KG1 (cell line): ENCODE measurements at regions not wholly inside any gene's neighbourhood (a gene's known extent, or its start where the extent isn't known, plus 50 kb on each side); places are given as distances from the start of the nearest gene placed in this dataset.

Experiments
- DNase-seq: peaks from one replicate; lab custom pipeline; 2025; lab: John Stamatoyannopoulos, UW

DNA sequence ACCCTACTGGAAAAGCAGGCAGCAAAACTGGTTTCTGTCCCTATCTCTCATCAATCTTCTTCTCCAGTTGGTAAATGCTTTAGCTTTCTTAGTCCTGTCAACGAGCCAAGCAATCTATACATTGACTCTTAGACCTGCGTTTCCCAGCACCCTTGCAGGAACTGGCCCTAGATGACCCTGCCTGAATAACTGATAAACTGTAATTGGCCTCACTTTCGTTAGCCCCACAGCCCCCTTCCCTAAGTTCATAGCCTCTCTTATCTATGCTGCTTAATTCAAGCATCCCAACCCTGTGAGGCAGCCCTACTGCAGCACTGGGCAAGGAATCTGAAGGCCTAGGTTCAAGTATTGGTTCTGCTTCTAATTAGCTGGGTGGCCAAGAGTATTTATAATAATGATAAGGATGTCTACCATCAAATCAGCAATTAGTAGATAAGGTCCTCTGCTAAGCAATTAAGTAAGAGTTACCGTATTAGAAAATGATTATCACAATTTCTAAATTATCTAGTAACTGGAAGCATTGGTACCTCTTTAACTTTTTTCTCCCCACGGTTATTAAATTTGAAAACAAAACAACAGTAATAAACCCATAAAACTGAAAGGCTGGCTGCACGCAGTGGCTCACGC is 86.4 kb upstream of the RMDN2 start:
- DNase-seq = no peak

- no peak for DNase-seq
Measured at GRCh38 chr2:37839991-37840390, 85.1 kb upstream of the RMDN2 start.

GRCh38 chr2:37842732-37843440 is 82.2 kb upstream of the RMDN2 start:
- DNase-seq = no peak

- DNase-seq = no peak
Measured at GRCh38 chr2:37843556-37843955, 81.5 kb upstream of the RMDN2 start.

DNA sequence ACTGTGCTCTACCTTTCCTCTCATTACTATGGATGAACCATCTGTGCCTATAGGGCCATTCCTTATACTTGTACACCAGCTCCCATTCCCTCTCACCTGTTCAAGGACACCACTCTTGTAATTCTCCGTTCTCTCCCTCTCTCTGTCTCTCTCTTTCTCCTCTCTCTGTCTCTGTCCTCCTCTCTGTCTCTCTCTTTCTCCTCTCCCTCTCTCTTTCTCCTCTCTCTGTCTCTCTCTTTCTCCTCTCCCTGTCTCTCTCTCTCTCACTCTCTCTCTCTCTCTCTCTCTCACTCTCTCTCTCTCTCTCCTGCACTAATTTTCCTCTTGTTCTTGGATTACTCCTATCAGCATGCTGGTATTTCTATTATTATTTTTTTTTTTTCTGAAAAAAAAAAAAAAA is 78.9 kb upstream of the RMDN2 start:
- no peak for DNase-seq

- DNase-seq = no peak
Measured at GRCh38 chr2:37847792-37848191, 77.3 kb upstream of the RMDN2 start.

DNA sequence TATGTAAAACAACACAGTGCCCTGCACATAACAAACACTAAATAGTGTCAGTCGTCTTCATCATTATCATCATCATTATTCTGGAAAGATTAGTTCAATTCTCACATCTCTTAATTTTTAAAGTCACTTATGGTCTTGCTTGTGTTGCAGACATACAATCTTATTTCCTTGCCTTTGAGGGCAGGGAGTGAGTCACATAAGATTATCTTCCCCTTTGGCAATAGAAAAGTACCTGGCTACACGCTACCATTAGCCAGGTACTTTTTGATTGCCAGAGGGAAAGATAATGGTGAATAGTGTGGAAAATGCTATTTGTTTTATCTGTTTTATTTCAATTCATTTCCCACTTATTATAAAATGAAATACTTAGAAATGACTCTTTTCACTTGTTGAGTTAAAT is 76.6 kb upstream of the RMDN2 start:
- no peak for DNase-seq

DNA sequence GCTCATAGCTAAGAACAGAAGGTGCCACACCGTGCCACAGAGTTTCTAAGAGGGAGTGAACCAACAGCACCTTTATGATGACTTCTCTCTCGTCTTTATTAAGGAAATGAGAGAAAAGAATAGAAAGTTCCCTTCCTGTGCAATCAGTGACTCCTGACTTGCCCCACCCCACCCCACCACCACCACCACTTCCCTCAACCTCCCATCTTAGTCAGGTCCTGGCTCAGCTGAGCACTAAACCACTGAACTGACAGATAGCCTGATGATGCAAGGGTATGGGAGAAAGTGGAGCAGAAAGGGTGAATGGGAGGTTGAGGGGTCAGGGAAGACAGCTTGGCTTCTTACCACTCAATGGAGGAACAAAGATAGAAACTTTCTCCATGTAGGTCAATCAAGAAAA is 75.2 kb upstream of the RMDN2 start:
- no peak for DNase-seq

- peak; percentile 48 for DNase-seq
Measured at GRCh38 chr2:37851428-37851827, 73.7 kb upstream of the RMDN2 start.

DNA sequence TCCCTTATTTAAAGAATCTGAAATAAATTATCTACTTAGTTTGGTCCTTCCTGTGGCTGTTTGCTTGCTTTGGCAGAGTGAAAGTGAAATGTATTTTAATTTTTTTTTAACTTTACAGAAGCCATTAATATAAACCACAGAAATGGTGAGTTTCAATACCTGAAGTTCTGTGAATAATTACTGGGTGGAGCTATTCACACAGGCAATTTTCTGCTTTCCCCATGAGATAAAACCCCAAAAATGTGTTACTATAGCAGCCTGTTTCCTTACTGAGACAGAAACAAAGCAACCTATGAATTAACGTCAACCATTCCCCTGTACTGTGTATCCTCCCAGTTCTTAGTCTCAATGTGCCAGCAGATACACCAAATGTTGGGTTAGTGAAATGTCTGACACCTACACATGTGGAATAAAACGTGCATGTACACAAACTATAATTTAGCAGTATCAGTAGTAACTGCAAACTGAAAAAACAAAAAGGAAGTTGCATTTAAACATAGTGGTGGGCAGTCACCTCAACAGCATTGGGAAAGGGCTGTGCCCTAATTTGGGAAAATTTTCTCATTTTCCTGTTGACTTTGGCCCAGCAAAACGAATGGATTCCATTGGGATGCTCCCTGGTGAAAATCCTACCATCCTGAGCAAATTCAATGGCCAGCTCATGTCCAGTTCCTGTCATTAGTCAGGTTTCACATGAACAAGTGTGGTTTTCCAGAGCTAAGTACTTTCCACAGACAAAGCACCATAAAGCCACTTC is 73.1 kb upstream of the RMDN2 start:
- no peak for DNase-seq

DNA sequence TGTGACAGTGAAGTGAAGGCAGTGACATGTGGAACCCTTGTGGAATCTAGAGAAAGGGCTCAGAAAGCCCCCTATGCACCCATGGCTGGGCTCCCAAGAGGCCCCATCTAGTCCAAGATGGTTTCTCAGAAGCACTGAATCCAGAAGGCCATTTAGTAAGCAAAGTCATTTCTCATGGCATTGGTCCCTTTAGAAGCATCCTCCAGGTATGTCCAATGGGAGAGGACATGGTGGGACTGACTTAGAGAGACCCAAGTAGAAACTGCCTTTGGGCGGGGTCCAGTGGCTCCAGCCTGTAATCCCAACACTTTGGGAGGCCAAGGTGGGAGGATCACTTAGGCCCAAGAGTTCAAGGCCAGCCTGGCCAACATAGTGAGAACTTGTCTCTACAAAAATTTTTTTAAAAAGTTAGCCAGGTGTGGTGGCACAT is 72.5 kb upstream of the RMDN2 start:
- no peak for DNase-seq

DNA sequence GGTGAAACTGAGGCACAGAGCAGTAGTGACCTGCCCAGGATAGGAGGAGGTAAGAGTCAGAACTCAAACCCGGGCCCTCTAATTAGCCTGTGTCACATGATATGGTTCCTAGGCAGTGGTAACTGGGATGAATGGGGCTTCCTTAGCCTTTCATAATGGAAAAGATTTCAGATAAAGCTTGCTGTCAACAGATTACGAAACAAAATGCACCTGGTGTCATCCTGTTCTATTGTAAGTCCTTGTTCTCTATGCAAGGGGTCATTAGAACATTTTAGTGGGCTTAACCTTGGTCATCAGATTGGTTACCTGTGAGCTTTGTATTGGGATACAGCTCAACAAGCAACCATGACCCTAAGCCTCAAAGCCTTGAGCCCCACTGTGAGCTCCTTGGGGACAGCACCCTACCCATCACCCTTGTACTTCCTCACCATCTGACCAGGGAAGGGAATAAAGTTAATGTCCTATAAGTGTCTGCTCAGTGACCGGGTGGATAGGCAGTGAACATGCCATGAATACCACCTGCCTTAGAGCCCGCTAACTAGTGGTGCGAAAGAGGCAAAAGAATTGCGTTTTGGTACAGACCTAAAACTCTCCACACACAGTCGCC is 70.3 kb upstream of the RMDN2 start:
- no peak for DNase-seq

DNA sequence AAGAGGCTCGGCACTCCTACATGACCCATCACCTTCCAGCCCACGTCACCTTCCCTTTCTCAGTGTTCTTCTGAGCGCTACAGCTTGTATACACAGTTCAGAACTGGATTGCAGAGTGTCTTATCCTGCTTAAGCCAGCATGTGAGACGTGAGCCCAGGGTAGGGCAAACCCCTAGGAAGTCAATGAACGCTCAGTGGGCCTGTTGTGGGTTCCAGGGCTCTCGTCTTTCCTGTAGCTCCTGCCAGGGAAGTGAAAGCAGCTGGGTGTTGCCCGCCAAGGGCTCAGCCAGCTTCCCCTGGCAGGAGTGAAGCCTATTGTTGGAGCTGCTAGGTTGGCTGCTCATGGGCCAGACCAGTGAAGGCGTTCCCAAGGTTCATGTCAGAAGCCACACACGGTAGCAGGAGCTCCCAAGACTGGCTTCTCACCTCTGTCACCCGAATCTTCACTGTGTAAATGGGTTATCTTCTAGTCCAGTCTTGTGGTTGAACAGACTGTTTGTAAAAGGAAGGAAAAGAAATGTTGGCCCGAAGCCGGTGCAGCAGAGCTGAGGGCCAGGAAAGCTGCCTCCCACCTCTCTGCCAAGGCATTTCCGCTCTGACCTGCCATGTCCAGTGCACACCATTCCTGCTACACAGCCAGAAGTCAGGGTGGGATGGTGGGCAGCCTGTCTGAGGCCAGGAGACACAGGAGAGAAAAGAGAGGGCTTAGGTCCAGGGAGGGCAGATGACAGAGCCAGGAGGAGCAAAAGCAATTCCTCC is 69.6 kb upstream of the RMDN2 start:
- peak; percentile 77 for DNase-seq

- no peak for DNase-seq
Measured at GRCh38 chr2:37856101-37856751, 68.9 kb upstream of the RMDN2 start.

- no peak for DNase-seq
Measured at GRCh38 chr2:37857575-37858399, 67.3 kb upstream of the RMDN2 start.

DNA sequence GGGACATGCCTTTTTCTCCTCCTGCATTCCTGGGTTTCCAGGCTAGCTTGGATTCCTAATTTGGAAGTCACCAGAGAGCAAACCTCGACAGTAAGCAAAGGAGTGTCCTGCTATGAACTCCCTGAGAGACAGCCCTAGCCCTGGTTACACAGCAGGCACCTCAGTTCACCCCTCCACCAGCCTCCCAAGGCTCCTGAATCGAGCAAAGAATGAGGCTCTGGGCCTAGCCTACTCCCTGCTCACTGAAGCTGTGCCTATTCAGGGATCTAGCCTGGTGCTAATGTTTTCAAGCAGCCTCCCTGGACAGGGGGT is 66.7 kb upstream of the RMDN2 start:
- no peak for DNase-seq

- DNase-seq = no peak
Measured at GRCh38 chr2:37858725-37859267, 66.3 kb upstream of the RMDN2 start.

DNA sequence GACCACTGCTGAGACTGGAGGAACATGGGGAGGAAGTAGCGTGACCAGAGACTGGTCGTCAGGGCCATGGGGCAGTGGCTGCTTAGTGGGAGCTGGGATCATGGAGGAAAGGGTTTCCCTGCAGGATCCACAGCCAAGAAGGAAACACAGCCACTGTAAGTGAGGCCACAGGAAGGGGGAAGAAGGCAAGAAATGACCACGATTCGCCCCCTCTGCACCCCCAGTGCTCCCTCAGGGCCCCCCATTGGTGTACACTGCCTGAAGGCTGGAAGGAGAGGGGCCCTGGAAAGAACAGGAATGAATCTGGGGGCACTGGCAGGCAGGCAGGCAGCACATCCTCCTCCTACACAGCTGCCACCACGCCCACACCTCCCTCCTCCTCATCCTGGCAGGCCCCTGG is 62.5 kb upstream of the RMDN2 start:
- no peak for DNase-seq

DNA sequence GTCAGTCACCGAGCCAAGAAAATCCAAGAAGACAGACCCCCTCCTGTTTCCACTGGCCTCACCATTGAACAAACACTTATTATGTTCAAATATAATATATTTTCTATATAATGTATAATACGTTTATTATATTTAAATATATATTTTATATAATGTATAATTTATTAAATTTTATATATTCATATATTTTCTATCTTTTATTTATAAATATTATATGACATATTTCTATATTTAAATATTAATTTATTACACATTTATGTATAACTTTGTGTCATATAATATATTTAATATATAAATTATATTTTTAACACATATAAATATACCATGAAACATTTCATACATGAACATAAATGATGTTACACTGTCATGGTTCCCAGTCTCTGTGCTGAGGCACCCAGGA is 60.9 kb upstream of the RMDN2 start:
- no peak for DNase-seq

GRCh38 chr2:37865640-37866039 is 59.4 kb upstream of the RMDN2 start:
- no peak for DNase-seq
